Right renal cortex interstitium (tissue), 3 donors: ENCODE measurements at regions not wholly inside any gene's neighbourhood (a gene's known extent, or its start where the extent isn't known, plus 50 kb on each side); places are given as distances from the start of the nearest gene placed in this dataset.

ENCODE experiments used
- DNase-seq, 3 donors: peaks; one replicate each; pipeline ENCODE4 v3.0.0-alpha.2; 2013; ENCODE audit warnings: low read depth in 3 of 3, low spot score in 2 of 3

- DNase-seq, result no peak
Measured at GRCh38 chr3:73727117-73727821, 102.5 kb upstream of the PDZRN3 start.

GRCh38 chr3:73723596-73723995, 98.9 kb upstream of the PDZRN3 start:
- DNase-seq, result no peak

GRCh38 chr3:73719861-73720260, 95.1 kb upstream of the PDZRN3 start:
- DNase-seq, result no peak

GRCh38 chr3:73719413-73719851, 94.7 kb upstream of the PDZRN3 start:
- DNase-seq, result no peak

GRCh38 chr3:73718326-73719110, 93.8 kb upstream of the PDZRN3 start:
- DNase-seq, result no peak

- DNase-seq, result no peak
Measured at GRCh38 chr3:73716418-73716817, 91.7 kb upstream of the PDZRN3 start.

GRCh38 chr3:73710340-73710739, 85.6 kb upstream of the PDZRN3 start:
- no peak for DNase-seq

GRCh38 chr3:73709712-73710111, 85.0 kb upstream of the PDZRN3 start:
- no peak for DNase-seq

GRCh38 chr3:73708956-73709355, 84.2 kb upstream of the PDZRN3 start:
- no peak for DNase-seq

GRCh38 chr3:73707772-73708171, 83.0 kb upstream of the PDZRN3 start:
- DNase-seq, result no peak

- DNase-seq, result no peak
Measured at GRCh38 chr3:73706771-73707170, 82.0 kb upstream of the PDZRN3 start.

- no peak for DNase-seq
Measured at GRCh38 chr3:73705792-73706191, 81.1 kb upstream of the PDZRN3 start.

GRCh38 chr3:73699327-73699726, 74.6 kb upstream of the PDZRN3 start:
- no peak for DNase-seq

- no peak for DNase-seq
Measured at GRCh38 chr3:73697020-73697419, 72.3 kb upstream of the PDZRN3 start.

GRCh38 chr3:73695841-73696240, 71.1 kb upstream of the PDZRN3 start:
- DNase-seq, result no peak

- DNase-seq, result no peak
Measured at GRCh38 chr3:73694983-73695757, 70.4 kb upstream of the PDZRN3 start.

GRCh38 chr3:73687106-73688004, 62.6 kb upstream of the PDZRN3 start:
- DNase-seq, result no peak

GRCh38 chr3:73685061-73685460, 60.3 kb upstream of the PDZRN3 start:
- no peak for DNase-seq

GRCh38 chr3:73683706-73684105, 59.0 kb upstream of the PDZRN3 start:
- DNase-seq, result no peak

GRCh38 chr3:73681610-73682009, 56.9 kb upstream of the PDZRN3 start:
- DNase-seq, result no peak
